ENCODE measurements at regions not wholly inside any gene's neighbourhood (a gene's known extent, or its start where the extent isn't known, plus 50 kb on each side); places are given as distances from the start of the nearest gene placed in this dataset.

DNA sequence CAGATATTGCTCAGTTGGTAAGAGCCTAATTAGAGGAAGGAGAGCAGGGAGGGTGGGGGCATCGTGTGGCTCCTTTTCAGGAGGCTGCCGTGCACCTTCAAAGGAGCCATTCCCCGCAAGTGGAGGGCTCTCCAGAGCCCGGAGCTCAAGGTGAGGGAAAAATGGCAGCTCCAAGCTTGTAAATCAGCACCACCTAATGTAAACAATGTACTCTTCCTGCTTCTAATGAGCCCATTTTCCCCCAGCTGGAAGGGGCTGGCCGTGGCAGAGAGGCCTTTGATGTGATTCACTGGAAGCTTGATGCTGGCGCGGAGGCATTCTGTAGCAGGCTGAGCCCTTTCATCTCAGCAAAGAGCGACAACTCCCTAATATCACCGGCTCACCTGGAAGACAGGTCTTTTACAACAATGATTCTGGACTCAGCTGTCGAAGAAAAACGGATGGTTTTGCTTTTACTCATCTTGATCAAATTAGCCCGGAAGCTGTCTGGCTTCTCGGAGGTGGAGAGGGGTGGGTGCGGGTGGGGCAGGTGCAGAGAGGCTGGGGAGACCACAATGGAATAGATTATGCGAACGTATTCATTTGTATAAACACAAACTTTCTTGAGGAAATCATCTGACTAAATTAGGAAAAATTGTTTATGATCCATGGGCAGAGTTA is 112.5 kb downstream of the RRAGC start:
- DNase-seq (ENCODE audit: low spot score) = no peak
- Histone ChIP-seq H3K36me3 (ENCODE audit: control insufficient read depth in 4 of 4, insufficient read depth in 3 of 4, low read depth in 1 of 4, low read length in 3 of 4) (no peaks in the 10 kb centered on the region), H3K9me3 (ENCODE audit: control insufficient read depth in 4 of 4, low read length in 3 of 4) (peaks cover 0 to 3% (median 0%) of the 10 kb centered on the region in 4 donors), H3K27me3 (ENCODE audit: control insufficient read depth in 4 of 4, insufficient read depth in 4 of 4, low read length in 3 of 4) (peaks cover 0 to 10% (median 0%) of the 10 kb centered on the region in 4 donors), H3K4me1 (ENCODE audit: control insufficient read depth in 4 of 4, insufficient read depth in 4 of 4, low read length in 3 of 4) (no peaks in the 10 kb centered on the region), H3K4me3 (ENCODE audit: low read depth in 1 of 3, low read length in 3 of 3) (no peak overlapping the region), H3K27ac (ENCODE audit: low read depth in 1 of 2, low read length in 2 of 2) (no peak overlapping the region), H3K9ac (ENCODE audit: low read depth in 1 of 2, low read length in 2 of 2) (no peak overlapping the region)
- TF ChIP-seq HNF4A (conservative IDR thresholded peaks at IDR 0.05) (no peak), RAD21 (IDR thresholded peaks at IDR 0.05) (no peak), ZBTB33 (IDR thresholded peaks at IDR 0.05) (no peak), NR2F2 (IDR thresholded peaks at IDR 0.05) (no peak), SP1 (IDR thresholded peaks at IDR 0.05) (no peak), FOXA2 (IDR thresholded peaks at IDR 0.05) (no peak), YY1 (IDR thresholded peaks at IDR 0.05) (no peak), REST (IDR thresholded peaks at IDR 0.05) (no peak), TAF1 (conservative IDR thresholded peaks at IDR 0.05) (no peak), RXRA (IDR thresholded peaks at IDR 0.05) (no peak), JUND (IDR thresholded peaks at IDR 0.05) (no peak), EGR1 (IDR thresholded peaks at IDR 0.05; ENCODE audit: low read depth in 2 of 2) (no peak), HNF4G (IDR thresholded peaks at IDR 0.05) (no peak)
- TF ChIP-seq, protein P1, sequence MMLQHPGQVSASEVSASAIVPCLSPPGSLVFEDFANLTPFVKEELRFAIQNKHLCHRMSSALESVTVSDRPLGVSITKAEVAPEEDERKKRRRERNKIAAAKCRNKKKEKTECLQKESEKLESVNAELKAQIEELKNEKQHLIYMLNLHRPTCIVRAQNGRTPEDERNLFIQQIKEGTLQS (IDR thresholded peaks at IDR 0.05) = no peak
- TF ChIP-seq, protein P2, sequence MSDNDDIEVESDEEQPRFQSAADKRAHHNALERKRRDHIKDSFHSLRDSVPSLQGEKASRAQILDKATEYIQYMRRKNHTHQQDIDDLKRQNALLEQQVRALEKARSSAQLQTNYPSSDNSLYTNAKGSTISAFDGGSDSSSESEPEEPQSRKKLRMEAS (IDR thresholded peaks at IDR 0.05) = no peak
- TF ChIP-seq, protein P3, sequence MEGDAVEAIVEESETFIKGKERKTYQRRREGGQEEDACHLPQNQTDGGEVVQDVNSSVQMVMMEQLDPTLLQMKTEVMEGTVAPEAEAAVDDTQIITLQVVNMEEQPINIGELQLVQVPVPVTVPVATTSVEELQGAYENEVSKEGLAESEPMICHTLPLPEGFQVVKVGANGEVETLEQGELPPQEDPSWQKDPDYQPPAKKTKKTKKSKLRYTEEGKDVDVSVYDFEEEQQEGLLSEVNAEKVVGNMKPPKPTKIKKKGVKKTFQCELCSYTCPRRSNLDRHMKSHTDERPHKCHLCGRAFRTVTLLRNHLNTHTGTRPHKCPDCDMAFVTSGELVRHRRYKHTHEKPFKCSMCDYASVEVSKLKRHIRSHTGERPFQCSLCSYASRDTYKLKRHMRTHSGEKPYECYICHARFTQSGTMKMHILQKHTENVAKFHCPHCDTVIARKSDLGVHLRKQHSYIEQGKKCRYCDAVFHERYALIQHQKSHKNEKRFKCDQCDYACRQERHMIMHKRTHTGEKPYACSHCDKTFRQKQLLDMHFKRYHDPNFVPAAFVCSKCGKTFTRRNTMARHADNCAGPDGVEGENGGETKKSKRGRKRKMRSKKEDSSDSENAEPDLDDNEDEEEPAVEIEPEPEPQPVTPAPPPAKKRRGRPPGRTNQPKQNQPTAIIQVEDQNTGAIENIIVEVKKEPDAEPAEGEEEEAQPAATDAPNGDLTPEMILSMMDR (IDR thresholded peaks at IDR 0.05; ENCODE audit: low read depth, low read length, missing input control) = no peak
- 54% methylated on average over 16 of the region's 16 CpGs for whole genome bisulfite sequencing

Measured in liver (tissue), 8 donors.